ENCODE measurements at regions not wholly inside any gene's neighbourhood (a gene's known extent, or its start where the extent isn't known, plus 50 kb on each side); places are given as distances from the start of the nearest gene placed in this dataset.

- peak; percentile 30 for DNase-seq (ENCODE audit: low read depth)
Observed at GRCh38 chr14:51430633-51431032, 190.6 kb downstream of the TMX1 start.

DNA sequence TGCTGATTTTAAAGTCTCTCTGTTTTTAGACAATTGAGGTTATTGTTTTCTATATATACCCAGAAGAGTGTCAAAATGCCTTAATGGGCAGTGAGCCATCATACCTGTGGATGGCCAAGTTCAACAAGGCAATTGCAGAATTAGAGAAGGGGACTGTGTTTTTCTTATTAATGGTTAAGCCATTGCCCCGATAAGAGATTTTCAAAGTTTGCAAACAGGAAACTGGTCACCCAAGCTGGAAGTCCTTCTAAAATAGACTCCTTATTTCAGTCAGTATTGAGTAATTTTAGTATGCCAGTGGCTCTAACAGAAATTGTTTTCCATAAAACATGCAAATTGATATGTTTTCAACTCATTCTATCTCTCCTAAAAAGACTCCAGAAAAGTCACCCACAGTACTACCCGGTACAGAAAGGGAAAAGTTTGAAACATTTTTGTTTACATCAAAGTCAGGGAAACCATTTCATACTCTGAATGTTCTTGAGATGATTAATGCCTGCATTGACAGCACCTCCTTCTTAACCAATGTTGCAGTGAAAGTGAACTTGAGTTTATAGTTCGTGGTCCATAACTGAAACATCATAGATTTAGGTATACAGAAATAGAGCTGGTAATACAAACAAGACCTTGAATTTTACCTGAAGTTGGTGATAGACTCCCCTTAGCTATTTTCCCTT is 191.1 kb downstream of the TMX1 start:
- TF ChIP-seq, protein P1, sequence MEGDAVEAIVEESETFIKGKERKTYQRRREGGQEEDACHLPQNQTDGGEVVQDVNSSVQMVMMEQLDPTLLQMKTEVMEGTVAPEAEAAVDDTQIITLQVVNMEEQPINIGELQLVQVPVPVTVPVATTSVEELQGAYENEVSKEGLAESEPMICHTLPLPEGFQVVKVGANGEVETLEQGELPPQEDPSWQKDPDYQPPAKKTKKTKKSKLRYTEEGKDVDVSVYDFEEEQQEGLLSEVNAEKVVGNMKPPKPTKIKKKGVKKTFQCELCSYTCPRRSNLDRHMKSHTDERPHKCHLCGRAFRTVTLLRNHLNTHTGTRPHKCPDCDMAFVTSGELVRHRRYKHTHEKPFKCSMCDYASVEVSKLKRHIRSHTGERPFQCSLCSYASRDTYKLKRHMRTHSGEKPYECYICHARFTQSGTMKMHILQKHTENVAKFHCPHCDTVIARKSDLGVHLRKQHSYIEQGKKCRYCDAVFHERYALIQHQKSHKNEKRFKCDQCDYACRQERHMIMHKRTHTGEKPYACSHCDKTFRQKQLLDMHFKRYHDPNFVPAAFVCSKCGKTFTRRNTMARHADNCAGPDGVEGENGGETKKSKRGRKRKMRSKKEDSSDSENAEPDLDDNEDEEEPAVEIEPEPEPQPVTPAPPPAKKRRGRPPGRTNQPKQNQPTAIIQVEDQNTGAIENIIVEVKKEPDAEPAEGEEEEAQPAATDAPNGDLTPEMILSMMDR (IDR thresholded peaks at IDR 0.05; ENCODE audit: insufficient read depth, low read depth, low read length) = no peak
- H3K4me3 ChIP-seq (ENCODE audit: low read depth, low read length) = no peak overlapping the region
- DNase-seq (ENCODE audit: low read depth) = no peak

More at GRCh38 chr14:51430633-51431032, 190.6 kb downstream of the TMX1 start:
- TF ChIP-seq, protein P1 (IDR thresholded peaks at IDR 0.05; ENCODE audit: insufficient read depth, low read depth, low read length) = no peak
- H3K4me3 ChIP-seq (ENCODE audit: low read depth, low read length) = no peak overlapping the region

DNA sequence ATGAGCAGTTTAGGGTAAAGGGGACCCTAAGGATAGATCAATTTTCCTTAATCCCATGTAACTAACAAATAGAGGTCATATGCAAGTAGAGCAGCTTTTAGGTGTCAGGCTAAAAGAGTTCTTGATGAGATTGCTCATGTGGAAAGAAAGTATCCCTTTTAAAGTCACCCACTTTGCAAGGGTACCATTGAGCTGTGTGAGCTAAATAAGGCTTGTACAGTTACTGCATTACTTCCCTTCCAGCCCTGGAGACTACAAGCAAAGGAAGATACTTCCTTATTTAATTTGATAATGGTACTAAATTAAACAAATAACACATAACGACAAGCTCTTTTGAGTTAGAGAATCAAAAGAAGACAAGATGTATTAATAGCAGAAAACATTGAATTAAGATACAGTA is 191.7 kb downstream of the TMX1 start:
- no peak overlapping the region for H3K4me3 ChIP-seq (ENCODE audit: low read depth, low read length)
- TF ChIP-seq, protein P1 (IDR thresholded peaks at IDR 0.05; ENCODE audit: insufficient read depth, low read depth, low read length) = no peak
- DNase-seq (ENCODE audit: low read depth) = no peak

DNA sequence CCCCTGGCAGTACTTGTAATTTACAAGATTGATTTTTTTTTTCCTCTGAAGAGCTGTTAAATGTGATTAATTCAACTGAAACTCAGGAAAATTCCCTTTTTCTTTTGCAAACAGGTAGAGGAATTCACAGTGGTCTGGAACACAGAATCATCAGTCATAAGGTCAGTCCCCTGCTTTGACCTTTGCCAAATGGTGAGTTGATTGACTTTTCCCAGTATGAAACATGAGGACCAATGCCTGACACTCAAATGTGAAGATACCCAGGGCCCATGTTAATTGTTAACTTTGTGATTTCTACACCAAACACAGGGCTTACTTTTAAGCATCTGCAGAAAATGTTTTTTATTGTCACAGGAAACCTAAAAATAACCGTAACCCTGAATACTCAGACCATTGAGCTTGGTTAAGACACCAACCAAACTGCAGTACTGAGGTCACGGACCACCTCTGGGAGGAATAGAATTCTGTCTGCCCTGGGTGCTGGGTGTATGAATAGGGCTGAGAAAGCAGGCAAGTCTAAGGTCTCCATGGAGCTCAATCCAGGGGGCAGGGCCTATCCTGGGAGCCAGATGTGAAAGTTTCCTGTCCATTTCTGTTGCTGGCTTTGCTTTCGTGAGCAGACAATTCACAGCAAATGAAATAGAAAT is 192.4 kb downstream of the TMX1 start:
- TF ChIP-seq, protein P1 (IDR thresholded peaks at IDR 0.05; ENCODE audit: insufficient read depth, low read depth, low read length) = no peak
- DNase-seq (ENCODE audit: low read depth) = no peak

GRCh38 chr14:51436630-51437029 is 196.6 kb downstream of the TMX1 start:
- DNase-seq (ENCODE audit: low read depth) = no peak
- TF ChIP-seq, protein P1 (IDR thresholded peaks at IDR 0.05; ENCODE audit: insufficient read depth, low read depth, low read length) = no peak
- no peak overlapping the region for H3K4me3 ChIP-seq (ENCODE audit: low read depth, low read length)

More for the DNA sequence above, 192.4 kb downstream of the TMX1 start:
- no peak overlapping the region for H3K4me3 ChIP-seq (ENCODE audit: low read depth, low read length)

GRCh38 chr14:51439896-51440295 is 199.8 kb downstream of the TMX1 start:
- DNase-seq (ENCODE audit: low read depth) = peak; percentile 48
- H3K4me3 ChIP-seq (ENCODE audit: low read depth, low read length) = no peak overlapping the region
- TF ChIP-seq, protein P1 (IDR thresholded peaks at IDR 0.05; ENCODE audit: insufficient read depth, low read depth, low read length) = no peak
